ENCODE measurements at regions not wholly inside any gene's neighbourhood (a gene's known extent, or its start where the extent isn't known, plus 50 kb on each side); places are given as distances from the start of the nearest gene placed in this dataset.

DNA sequence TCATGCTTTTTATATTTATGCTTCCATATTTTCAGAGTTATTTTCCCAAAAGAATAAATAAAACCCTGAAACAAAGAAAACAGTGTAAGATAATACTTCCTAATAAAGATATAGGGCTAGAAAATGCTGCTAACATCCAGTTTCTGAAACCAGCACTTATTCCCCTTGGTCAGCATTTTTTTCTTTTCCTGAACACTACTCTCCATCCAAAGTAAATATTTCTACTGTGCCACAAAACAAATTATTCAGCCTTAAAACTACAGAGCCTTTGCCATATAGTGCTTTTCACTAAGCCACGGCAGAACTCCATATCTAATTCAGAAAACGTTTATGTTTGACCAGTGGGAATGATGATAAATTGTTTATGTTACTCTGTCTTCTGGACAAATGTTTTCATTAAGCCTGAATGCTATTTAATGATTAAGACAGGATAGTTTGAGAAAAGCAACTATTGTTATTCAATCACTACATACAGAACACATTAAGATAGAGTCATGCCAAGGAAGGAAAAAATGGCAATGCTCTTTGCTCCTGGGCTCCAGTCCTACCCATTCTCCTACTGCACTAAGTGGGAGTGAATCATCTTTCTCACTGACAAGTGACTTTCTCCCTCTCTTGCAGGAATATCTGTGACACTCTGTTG is 723.9 kb downstream of the FAT4 start:
- TF ChIP-seq POLR2A (IDR thresholded peaks at IDR 0.05) = no peak
- no peak for TF ChIP-seq EP300 (IDR thresholded peaks at IDR 0.05)
- TF ChIP-seq CTCF (IDR thresholded peaks at IDR 0.05) = no peak
- no peak for TF ChIP-seq POLR2AphosphoS5 (IDR thresholded peaks at IDR 0.05)

All from suprapubic skin (tissue), 4 donors.